GM10248 (cell line): ENCODE measurements at regions not wholly inside any gene's neighbourhood (a gene's known extent, or its start where the extent isn't known, plus 50 kb on each side); places are given as distances from the start of the nearest gene placed in this dataset.
"Not testable (repeated sequence)": the region's sequence is repeated elsewhere in the genome, so short reads cannot be mapped to it uniquely, and the experiment has no call there.

Source experiments
- CTCF ChIA-PET: fragments of 300-600 bp; sonication (Branson Sonifier 250); formaldehyde crosslinking; extraction: SDS; loops from one replicate; lab custom pipeline; 2021; ENCODE audit warnings: antibody characterized with exemption; lab: Yijun Ruan, JAX
- POLR2A ChIA-PET: fragments of 350-650 bp; sonication (Branson Sonifier 250); formaldehyde crosslinking; extraction: SDS; loops from one replicate; lab custom pipeline; 2020; ENCODE audit warnings: antibody characterized with exemption; lab: Yijun Ruan, JAX
- DNase-seq: peaks from one replicate; pipeline ENCODE4 v3.0.0; 2012; ENCODE audit errors: extremely low spot score
- CTCF ChIP-seq: IDR thresholded peaks from 2 replicates; pipeline ENCODE4 v1.5.1; 2012; ENCODE audit warnings: mild to moderate bottlenecking, low read depth; ENCODE audit errors: extremely low read depth, missing control alignments, control extremely low read depth

GRCh38 chr1:102466487-102466886 is 469.8 kb upstream of the OLFM3 start:
- POLR2A ChIA-PET: no interaction called here
- CTCF ChIA-PET: no interaction called here
- no peak for DNase-seq
- TF ChIP-seq CTCF: no peak

GRCh38 chr1:102463328-102463727 is 466.6 kb upstream of the OLFM3 start:
- POLR2A ChIA-PET: no interaction called here
- no peak for DNase-seq
- CTCF ChIA-PET: no interaction called here

GRCh38 chr1:102442317-102442716 is 445.6 kb upstream of the OLFM3 start:
- DNase-seq, POLR2A ChIA-PET: not testable (repeated sequence)
- CTCF ChIA-PET: interaction anchor here (1.5 kb wide), 1 partner anchor 14 kb away, joined by 4 read pairs; no protein-coding TSS in a partner anchor

More at GRCh38 chr1:102463328-102463727, 466.6 kb upstream of the OLFM3 start:
- no peak for TF ChIP-seq CTCF

- no peak for DNase-seq
- POLR2A ChIA-PET: no interaction called here
- no peak for TF ChIP-seq CTCF
- CTCF ChIA-PET: interaction anchor here (1.9 kb wide), 1 partner anchor 915 kb away, joined by 12 read pairs; no protein-coding TSS in a partner anchor
Measured at GRCh38 chr1:102435483-102435882, 438.8 kb upstream of the OLFM3 start.

GRCh38 chr1:102434421-102434820 is 437.7 kb upstream of the OLFM3 start:
- CTCF ChIA-PET: interaction anchor here (0.6 to 2.7 kb wide), 4 partner anchors 25 to 1132 kb away, joined by 3 to 11 read pairs (median 3); no protein-coding TSS in a partner anchor
- no peak for DNase-seq
- TF ChIP-seq CTCF: peak; percentile 55
- POLR2A ChIA-PET: no interaction called here

- ChIA-PET POLR2A (no interaction called here), CTCF (no interaction called here)
- no peak for TF ChIP-seq CTCF
- no peak for DNase-seq
Measured at GRCh38 chr1:102431253-102431652, 434.5 kb upstream of the OLFM3 start.

GRCh38 chr1:102420034-102420433 is 423.3 kb upstream of the OLFM3 start:
- CTCF ChIA-PET: no interaction called here
- POLR2A ChIA-PET: no interaction called here
- no peak for DNase-seq
- no peak for TF ChIP-seq CTCF
